Right atrium auricular region (tissue), 2 donors: ENCODE measurements at regions not wholly inside any gene's neighbourhood (a gene's known extent, or its start where the extent isn't known, plus 50 kb on each side); places are given as distances from the start of the nearest gene placed in this dataset.

Source experiments
- DNase-seq: peaks from one replicate; pipeline ENCODE4 v3.0.0-alpha.2; 2019; ENCODE audit warnings: low spot score
- H3K27ac ChIP-seq, 2 donors: fragments of 200-600 bp; sonication (generic); 1 replicate in 1 of 2; 2 replicates in 1 of 2; pipeline ENCODE4 v1.5.1; 2016 to 2019
- H3K27me3 ChIP-seq, 2 donors: fragments of 200-600 bp; sonication (generic); one replicate each; pipeline versions ENCODE4 v1.5.1 to v1.6.0; 2017 to 2019
- H3K36me3 ChIP-seq: fragments of 200-600 bp; sonication (generic); one replicate; pipeline ENCODE4 v1.5.1; 2016
- H3K4me1 ChIP-seq, 2 donors: fragments of 200-600 bp; sonication (generic); one replicate each; pipeline versions ENCODE4 v1.5.1 to v1.6.0; 2017 to 2019
- H3K4me3 ChIP-seq, 2 donors: fragments of 200-600 bp; sonication (generic); 1 replicate in 1 of 2; 2 replicates in 1 of 2; pipeline ENCODE4 v1.5.1; 2017 to 2019; ENCODE audit warnings: mild to moderate bottlenecking in 1 of 2, moderate library complexity in 1 of 2
- H3K9me3 ChIP-seq, 2 donors: fragments of 200-600 bp; sonication (generic); one replicate each; pipeline ENCODE4 v1.5.1; 2019
- CTCF ChIP-seq, 2 donors: fragments of 200-600 bp; sonication (generic); IDR thresholded peaks; one replicate each; pipeline ENCODE4 v1.5.1; 2019; ENCODE audit warnings: antibody characterized with exemption in 2 of 2

DNA sequence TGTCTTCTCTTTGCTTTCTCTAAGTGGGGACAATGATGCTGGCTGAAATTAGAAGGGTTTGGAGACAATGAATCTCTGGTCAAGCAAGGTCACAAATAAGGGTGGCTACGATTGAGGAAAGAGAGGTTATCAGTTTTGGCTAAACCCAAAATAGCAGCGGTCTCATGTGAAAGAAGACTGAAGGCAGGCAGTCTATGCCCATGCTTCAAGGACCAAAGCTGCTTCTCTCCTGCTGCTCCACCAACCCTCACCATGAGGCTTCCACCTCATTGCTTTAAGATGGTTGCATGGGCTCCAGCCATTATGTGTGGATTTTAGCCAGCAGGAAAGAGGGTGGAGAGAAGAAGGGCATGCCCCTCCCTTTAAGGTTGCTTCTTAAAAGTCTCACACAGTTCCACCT lies 114.1 kb upstream of the TRIM2 start:
- H3K4me1 ChIP-seq: peaks cover 0 to 3% of the 10 kb centered on the region in 2 donors
- no peaks in the 10 kb centered on the region for H3K36me3 ChIP-seq
- DNase-seq: no peak
- TF ChIP-seq CTCF (IDR thresholded peaks at IDR 0.05): no peak
- no peak overlapping the region for H3K27ac ChIP-seq
- no peaks in the 10 kb centered on the region for H3K27me3 ChIP-seq
- H3K4me3 ChIP-seq: no peak overlapping the region
- H3K9me3 ChIP-seq: no peaks in the 10 kb centered on the region

- TF ChIP-seq CTCF (IDR thresholded peaks at IDR 0.05): no peak
- no peak overlapping the region for H3K4me3 ChIP-seq
- H3K9me3 ChIP-seq: no peaks in the 10 kb centered on the region
- no peaks in the 10 kb centered on the region for H3K4me1 ChIP-seq
- no peak for DNase-seq
- H3K27me3 ChIP-seq: no peaks in the 10 kb centered on the region
- no peaks in the 10 kb centered on the region for H3K36me3 ChIP-seq
- H3K27ac ChIP-seq: no peak overlapping the region
Measured at GRCh38 chr4:153090670-153091385, 113.4 kb upstream of the TRIM2 start.

- no peak for DNase-seq
- no peaks in the 10 kb centered on the region for H3K4me1 ChIP-seq
- no peak overlapping the region for H3K27ac ChIP-seq
- H3K36me3 ChIP-seq: no peaks in the 10 kb centered on the region
- no peaks in the 10 kb centered on the region for H3K27me3 ChIP-seq
- no peaks in the 10 kb centered on the region for H3K9me3 ChIP-seq
- TF ChIP-seq CTCF (IDR thresholded peaks at IDR 0.05): no peak
- H3K4me3 ChIP-seq: no peak overlapping the region
Measured at GRCh38 chr4:153093396-153093795, 110.8 kb upstream of the TRIM2 start.

DNA sequence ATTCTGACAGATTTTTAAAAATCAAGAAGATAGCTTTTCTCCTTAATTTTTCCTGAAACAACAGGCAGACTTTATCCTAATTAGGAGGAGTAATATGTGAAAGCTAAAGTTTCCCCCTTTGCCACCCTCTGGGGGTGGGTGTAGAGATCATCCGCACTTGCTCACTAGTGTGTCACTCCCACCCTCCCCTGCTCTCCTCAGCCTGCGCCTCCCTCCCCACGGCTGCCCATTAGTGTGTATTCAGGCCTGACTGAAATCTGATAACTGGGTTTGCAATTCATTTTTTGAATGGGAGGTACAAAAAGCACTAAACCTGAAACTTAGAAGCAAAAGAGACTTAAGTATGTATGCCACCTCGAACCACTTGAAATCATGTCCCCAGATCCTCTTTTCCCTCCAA lies 110.4 kb upstream of the TRIM2 start:
- Histone ChIP-seq H3K36me3 (no peaks in the 10 kb centered on the region), H3K27me3 (no peaks in the 10 kb centered on the region), H3K27ac (no peak overlapping the region), H3K4me3 (no peak overlapping the region), H3K9me3 (no peaks in the 10 kb centered on the region), H3K4me1 (no peaks in the 10 kb centered on the region)
- no peak for TF ChIP-seq CTCF (IDR thresholded peaks at IDR 0.05)
- no peak for DNase-seq

- H3K4me1 ChIP-seq: no peaks in the 10 kb centered on the region
- no peak overlapping the region for H3K27ac ChIP-seq
- H3K36me3 ChIP-seq: no peaks in the 10 kb centered on the region
- TF ChIP-seq CTCF (IDR thresholded peaks at IDR 0.05): no peak
- no peak overlapping the region for H3K4me3 ChIP-seq
- no peaks in the 10 kb centered on the region for H3K9me3 ChIP-seq
- DNase-seq: no peak
- H3K27me3 ChIP-seq: no peaks in the 10 kb centered on the region
Measured at GRCh38 chr4:153094435-153094834, 109.8 kb upstream of the TRIM2 start.
